Occipital lobe (tissue), 1 donor: ENCODE measurements at regions not wholly inside any gene's neighbourhood (a gene's known extent, or its start where the extent isn't known, plus 50 kb on each side); places are given as distances from the start of the nearest gene placed in this dataset.

Source experiments
- DNase-seq: peaks from one replicate; lab custom pipeline; 2025; lab: John Stamatoyannopoulos, UW

DNA sequence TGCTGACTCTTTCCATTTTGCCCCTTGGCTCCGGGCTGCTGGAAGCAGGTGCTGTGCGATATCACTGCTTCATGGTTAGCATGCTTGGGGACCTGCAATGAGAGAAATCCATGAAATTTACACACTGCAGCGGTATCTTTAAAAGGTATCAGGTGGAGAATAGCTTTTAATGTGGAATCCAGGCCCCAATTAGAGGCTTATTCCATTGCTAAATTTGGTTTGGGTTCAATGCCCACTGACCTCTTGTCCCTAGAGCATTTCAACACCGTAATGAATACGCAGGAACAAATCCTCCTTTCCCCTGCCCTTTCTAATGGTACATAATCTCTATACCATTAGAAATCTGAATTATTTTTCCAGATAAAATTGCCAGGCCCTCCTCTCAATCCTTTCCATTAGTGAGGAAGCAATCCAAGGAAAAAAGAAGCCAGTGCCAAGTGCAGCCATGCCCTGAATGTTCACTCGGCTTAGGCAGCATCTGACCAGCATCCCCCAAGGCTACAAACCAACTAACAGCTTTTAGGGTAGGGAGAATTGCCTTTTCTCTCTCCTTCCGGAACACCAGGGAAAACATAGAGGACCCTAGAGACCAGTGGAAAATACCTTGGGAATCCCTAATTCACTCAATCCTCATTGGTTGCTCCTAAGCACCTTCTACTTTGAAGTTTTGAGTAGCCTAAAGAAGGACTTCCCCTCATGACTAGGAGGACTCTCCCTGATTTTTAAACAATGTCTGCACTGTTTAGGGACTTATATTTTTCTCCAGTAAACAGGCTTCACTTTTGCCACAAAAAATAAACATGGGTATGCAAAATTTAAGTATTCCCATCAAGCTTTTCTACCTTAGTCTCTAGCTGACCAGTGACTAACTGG is 143.1 kb downstream of the QRSL1 start:
- DNase-seq = no peak

GRCh38 chr6:106771822-106772221 is 142.4 kb downstream of the QRSL1 start:
- DNase-seq = no peak

- DNase-seq = no peak
Observed at GRCh38 chr6:106770663-106771062, 141.3 kb downstream of the QRSL1 start.

- DNase-seq = no peak
Observed at GRCh38 chr6:106770081-106770480, 140.7 kb downstream of the QRSL1 start.

DNA sequence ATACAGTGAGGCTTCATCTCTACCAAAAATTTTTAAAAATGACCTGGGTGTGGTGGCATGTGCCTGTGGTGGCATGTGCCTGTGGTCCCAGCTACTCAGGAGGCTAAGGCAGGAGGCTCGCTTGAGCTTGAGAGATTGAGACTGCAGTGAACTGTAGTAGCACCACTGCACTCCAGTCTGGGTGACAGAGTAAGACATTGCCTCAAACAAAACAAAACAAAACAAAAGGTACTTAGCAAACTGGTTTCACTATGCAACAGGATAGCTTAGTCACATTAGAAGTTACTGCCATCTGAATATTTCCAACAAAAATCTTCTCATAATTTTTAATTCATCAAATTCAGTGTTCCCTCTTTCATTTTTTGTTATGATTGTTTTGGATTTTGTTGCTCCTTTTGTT is 137.9 kb downstream of the QRSL1 start:
- DNase-seq = no peak

DNA sequence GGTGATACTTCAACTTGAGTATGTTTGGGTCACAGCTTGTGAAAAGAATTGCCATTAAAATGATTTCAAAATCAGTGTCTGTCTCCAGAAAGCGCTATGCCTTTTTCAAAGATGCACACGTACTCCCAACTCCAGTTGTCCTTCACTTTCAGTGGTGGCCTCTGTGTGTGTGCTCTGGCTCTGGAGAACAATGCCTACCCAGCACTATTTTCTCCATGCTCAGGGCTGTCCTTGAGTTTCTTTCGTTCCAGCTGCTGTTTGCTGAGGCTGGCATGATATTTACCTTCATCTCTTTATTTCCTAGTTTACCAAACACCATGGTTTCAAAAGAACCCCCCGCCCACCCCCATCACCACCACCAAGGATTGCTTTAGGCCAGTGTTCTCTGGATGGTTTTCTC is 136.8 kb downstream of the QRSL1 start:
- DNase-seq = no peak

GRCh38 chr6:106765496-106765895 is 136.1 kb downstream of the QRSL1 start:
- DNase-seq = no peak

DNA sequence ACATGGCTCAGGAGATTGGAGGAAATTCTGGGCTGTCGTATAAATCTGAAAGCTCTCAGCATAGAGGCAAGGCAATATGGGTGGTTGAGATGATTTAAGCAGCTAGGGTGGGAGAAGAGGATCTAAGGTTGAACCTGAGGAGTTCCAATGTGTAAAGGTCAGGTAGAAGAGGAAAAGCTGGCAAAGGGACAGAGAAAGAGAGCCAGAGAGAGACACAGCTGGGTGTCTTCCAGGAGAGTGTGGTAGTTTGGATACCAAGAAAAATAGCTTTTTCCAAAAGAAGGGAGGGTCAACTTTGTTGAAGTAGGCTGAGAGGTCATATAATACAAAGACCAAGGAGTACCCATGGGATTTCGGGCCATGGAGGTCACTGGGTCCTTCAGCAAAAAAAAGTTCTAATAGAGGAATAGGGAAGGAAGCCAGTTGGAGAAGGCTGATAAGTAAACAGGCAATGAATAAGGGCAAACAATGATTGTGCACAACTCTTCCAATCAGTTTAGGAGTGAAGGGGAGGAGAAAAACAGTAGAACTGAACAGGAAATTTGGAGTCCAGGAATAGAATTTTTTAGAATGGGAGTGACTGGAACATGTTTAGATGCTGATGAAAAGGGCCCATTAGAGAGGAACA is 135.1 kb downstream of the QRSL1 start:
- DNase-seq = no peak

- DNase-seq = no peak
Observed at GRCh38 chr6:106763361-106763760, 134.0 kb downstream of the QRSL1 start.

DNA sequence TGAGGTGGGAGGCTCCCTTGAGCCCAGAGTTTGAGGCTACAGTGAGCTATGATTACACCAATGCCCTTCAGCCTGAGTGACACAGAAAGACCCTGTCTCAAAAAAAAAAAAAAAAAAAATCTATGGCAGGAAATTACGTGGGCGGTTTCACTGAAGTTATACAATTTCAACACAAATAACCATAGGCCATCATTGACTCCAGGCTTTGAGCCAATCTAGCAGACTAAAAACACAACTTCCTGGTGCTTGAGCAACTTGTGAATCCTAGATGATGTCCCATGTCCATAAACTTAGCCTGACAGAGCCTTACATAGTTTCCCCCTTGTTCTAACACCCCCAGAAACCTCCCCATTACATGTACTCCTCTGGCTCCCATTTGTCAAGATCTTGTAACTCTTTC is 131.8 kb downstream of the QRSL1 start:
- DNase-seq = no peak

GRCh38 chr6:106759112-106759511 is 129.7 kb downstream of the QRSL1 start:
- DNase-seq = no peak

- no peak for DNase-seq
Observed at GRCh38 chr6:106757722-106758467, 128.5 kb downstream of the QRSL1 start.

DNA sequence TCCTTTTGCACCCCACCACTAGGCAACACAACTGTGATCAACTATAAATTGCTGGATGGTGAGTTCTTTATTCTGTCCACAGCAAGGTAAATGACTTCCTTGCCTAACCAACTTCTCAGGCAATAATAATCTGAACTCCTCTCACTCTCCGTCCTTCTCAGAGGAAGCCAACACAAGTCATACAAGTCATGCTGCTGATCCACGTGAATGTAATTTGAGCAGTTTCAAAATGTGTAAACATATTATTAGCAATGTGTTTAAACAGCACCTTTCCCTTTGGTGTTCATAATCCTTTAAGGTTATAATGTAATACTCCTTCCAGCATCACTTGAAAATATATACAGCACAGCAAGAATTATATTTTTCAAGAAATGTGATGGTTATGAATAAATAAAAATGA is 127.9 kb downstream of the QRSL1 start:
- DNase-seq = no peak

DNA sequence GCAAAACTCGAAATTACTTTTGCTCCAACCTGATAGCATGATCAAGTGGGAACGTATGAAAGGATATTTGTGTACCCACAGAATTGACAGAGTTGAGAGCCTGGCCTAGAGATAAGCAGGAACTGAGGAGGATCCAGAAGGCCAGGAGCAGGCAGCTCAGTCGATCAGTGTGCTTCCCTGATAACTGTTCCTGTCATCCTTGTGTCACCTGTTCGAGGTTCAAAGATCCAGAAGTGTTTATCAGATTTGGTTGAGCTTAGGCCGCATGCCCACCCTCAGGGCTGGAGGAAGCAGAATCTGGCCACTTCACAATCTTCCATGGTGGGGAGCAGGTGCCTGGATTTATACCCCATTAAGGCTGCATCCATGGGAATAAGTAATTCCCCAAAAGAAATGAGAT is 124.8 kb downstream of the QRSL1 start:
- DNase-seq = no peak

- no peak for DNase-seq
Observed at GRCh38 chr6:106752641-106753040, 123.3 kb downstream of the QRSL1 start.

DNA sequence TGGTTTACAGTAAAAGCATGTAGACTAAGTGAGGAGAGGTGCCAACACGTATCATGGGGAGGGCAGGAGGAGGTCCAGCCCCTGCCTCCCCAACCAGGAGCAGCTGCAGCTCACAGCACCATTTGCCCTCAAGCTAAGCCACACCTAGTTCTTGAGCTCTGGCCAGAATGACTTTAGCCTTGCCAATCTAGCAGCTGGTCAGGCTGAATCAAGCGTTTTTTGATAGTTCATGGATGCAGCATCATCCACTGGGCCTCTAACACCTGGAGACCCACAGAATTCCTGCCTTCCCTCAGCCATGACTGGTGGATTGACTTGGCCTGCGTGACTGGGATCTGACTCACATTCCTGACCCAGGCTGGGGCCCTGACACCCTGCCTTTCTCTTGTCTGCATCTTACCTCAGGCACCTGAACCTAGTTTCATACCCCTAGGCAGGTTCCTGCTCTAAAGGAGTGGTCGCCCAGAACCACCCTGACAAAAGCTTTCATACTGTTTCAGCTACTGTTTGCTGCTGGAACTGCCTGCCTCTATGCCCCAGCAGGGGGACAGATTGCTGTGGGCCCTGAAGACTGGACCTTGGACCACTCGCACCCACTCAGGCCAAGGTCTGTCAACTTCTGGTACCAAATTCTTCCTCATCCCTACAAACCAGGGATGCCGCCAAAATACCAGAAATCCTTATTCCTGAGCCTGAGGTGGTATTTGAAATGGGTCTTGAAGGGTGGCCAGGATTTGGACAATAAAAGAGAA is 122.3 kb downstream of the QRSL1 start:
- no peak for DNase-seq

DNA sequence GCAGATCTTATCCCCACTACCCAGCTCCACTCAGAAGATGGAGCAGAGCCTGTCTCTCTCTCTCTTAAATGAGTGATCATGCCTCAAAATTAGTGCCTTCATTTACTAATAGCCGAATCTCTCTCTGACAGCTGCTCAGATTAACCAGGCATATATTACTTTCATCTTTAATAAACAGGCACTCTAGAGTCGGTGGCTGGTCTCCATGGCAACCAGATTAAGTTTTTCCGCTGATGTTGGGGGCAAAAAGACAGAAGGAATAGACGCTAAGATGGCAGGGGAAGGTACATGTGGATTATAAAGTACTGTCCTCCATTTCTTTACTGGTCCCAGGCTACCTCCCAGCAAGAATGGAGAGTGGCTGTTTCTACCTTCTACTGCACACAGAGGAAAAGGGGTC is 121.6 kb downstream of the QRSL1 start:
- DNase-seq = no peak

DNA sequence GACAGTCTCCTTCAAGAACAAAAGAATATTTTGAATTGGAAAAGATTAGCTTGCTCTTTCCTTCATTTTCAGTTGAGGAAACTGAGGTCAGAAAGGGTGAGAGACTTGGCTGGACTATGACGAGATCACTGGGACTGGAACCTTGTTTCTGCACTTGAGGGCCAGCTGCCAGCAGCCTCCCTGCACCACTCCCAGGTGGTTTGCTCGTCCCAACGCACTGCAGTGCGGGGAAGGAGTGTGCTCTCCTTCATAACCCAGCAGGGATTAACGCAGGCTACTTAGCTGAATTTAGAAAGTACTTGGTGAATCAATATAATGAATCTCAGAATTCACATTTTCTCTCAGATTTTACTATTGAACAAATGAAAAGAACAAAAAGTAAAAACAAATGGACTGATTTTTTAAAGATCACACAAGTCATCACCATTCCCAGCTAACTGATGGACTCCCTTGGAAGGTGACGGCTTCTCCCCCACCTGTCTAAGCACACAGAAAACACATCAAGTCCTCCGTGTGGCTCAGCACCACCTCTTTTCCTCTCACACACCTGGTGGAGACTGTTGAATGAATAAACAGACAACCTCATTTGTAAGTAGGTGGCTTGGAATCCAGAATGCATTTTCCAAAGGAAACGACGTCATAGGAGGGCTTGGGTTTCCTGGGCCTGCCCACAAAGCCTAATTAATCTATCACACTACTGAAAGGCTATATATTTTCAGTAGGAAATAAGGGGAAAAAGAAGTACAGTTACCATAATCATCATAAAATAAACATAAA is 121.0 kb downstream of the QRSL1 start:
- DNase-seq = no peak

- DNase-seq = no peak
Observed at GRCh38 chr6:106749609-106750008, 120.2 kb downstream of the QRSL1 start.

DNA sequence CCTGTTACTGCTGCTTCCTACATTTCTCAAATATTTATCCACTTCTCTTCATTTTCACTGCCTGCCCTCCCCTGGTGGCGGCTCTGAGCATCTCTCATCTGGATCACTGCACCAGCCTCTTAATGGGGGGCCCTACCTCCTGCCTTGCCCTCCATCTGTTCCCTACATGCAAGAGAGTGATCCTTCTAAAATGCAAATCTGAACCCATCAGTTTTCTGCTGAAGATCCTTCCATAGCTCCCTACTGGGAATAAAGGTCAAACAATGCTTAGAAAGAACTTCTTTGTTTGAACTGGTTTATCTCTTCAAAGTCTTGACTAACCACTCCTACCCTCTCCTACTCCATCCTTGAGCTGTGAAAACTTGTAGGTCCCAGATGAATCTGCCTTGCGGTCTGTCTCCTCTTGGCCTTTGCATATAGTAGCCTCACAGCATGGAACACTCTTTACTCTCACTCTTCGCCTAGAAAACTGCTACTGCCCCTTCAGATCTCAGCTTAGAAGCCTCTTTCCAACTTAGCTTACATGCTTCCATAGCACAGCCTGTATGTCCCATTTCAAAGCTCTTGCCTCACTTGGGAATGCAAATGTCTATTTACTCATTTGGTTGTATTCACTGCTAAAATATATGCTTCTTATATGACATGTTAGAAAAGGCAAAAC is 119.3 kb downstream of the QRSL1 start:
- no peak for DNase-seq
